ENCODE measurements at regions not wholly inside any gene's neighbourhood (a gene's known extent, or its start where the extent isn't known, plus 50 kb on each side); places are given as distances from the start of the nearest gene placed in this dataset.

- DNase-seq, result no peak
Measured at GRCh38 chr5:125106271-125106670, 359.8 kb upstream of the ZNF608 start.

GRCh38 chr5:125106881-125107280, 360.4 kb upstream of the ZNF608 start:
- DNase-seq, result no peak

GRCh38 chr5:125109293-125109692, 362.9 kb upstream of the ZNF608 start:
- DNase-seq, result no peak

GRCh38 chr5:125109816-125110215, 363.4 kb upstream of the ZNF608 start:
- DNase-seq, result no peak

GRCh38 chr5:125112196-125112595, 365.8 kb upstream of the ZNF608 start:
- DNase-seq, result no peak

- DNase-seq, result no peak
Measured at GRCh38 chr5:125113328-125113727, 366.9 kb upstream of the ZNF608 start.

GRCh38 chr5:125115195-125115525, 368.7 kb upstream of the ZNF608 start:
- no peak for DNase-seq

GRCh38 chr5:125117566-125117965, 371.1 kb upstream of the ZNF608 start:
- no peak for DNase-seq

GRCh38 chr5:125120012-125120411, 373.6 kb upstream of the ZNF608 start:
- no peak for DNase-seq

- DNase-seq, result no peak
Measured at GRCh38 chr5:125125031-125125823, 378.8 kb upstream of the ZNF608 start.

GRCh38 chr5:125126050-125126449, 379.6 kb upstream of the ZNF608 start:
- DNase-seq, result no peak

GRCh38 chr5:125129151-125129806, 382.8 kb upstream of the ZNF608 start:
- no peak for DNase-seq

- no peak for DNase-seq
Measured at GRCh38 chr5:125130591-125130990, 384.2 kb upstream of the ZNF608 start.

- DNase-seq, result no peak
Measured at GRCh38 chr5:125134216-125135081, 388.0 kb upstream of the ZNF608 start.

GRCh38 chr5:125137535-125137934, 391.1 kb upstream of the ZNF608 start:
- no peak for DNase-seq

GRCh38 chr5:125138266-125138665, 391.8 kb upstream of the ZNF608 start:
- DNase-seq, result no peak

GRCh38 chr5:125139590-125139989, 393.2 kb upstream of the ZNF608 start:
- no peak for DNase-seq

- DNase-seq, result no peak
Measured at GRCh38 chr5:125140220-125140619, 393.8 kb upstream of the ZNF608 start.

GRCh38 chr5:125140855-125141254, 394.4 kb upstream of the ZNF608 start:
- no peak for DNase-seq

- no peak for DNase-seq
Measured at GRCh38 chr5:125142458-125142857, 396.0 kb upstream of the ZNF608 start.

- no peak for DNase-seq
Measured at GRCh38 chr5:125143011-125143410, 396.6 kb upstream of the ZNF608 start.

GRCh38 chr5:125148076-125148475, 401.6 kb upstream of the ZNF608 start:
- DNase-seq, result no peak

GRCh38 chr5:125148706-125149105, 402.3 kb upstream of the ZNF608 start:
- DNase-seq, result no peak

GRCh38 chr5:125149110-125149509, 402.7 kb upstream of the ZNF608 start:
- DNase-seq, result no peak

Measured in left hindlimb (tissue), 1 donor.